H1 (cell line): ENCODE measurements at regions not wholly inside any gene's neighbourhood (a gene's known extent, or its start where the extent isn't known, plus 50 kb on each side); places are given as distances from the start of the nearest gene placed in this dataset.

Experiments used
- CTCF ChIA-PET: fragments of 300-600 bp; sonication (Branson Sonifier 250); formaldehyde crosslinking; loops from one replicate; lab custom pipeline; 2021; ENCODE audit not compliant: partially characterized antibody; lab: Charles Lee
- POLR2A ChIA-PET: fragments of 300-600 bp; sonication (Branson Sonifier 250); formaldehyde crosslinking; loops from one replicate; lab custom pipeline; 2021; ENCODE audit warnings: inconsistent platforms; ENCODE audit not compliant: partially characterized antibody; lab: Charles Lee
- DNase-seq, 2 experiments: peaks; one replicate each; pipeline versions ENCODE4 v3.0.0 to v3.0.0-alpha.2; 2010 to 2022; ENCODE audit warnings: low spot score in 2 of 2, low read depth in 1 of 2, mixed read lengths in 1 of 2
- FAIRE-seq: peaks from 2 replicates; lab custom pipeline; 2011; peaks lifted over from hg19 to GRCh38; lab: Jason Lieb, UNC
- H2AFZ ChIP-seq: 2 replicates; pipeline ENCODE4 v1.8.1; 2012; ENCODE audit warnings: low read length, inconsistent platforms
- H2AK5ac ChIP-seq: 2 replicates; pipeline ENCODE4 v1.6.1; 2013; ENCODE audit warnings: low read depth, low read length
- H2BK120ac ChIP-seq: replicated peaks from 2 replicates; pipeline ENCODE3; 2013; ENCODE audit warnings: low read depth, low read length, inconsistent platforms
- H2BK12ac ChIP-seq: 2 replicates; pipeline ENCODE4 v1.6.1; 2013; ENCODE audit warnings: low read depth, low read length
- H2BK15ac ChIP-seq: 2 replicates; pipeline ENCODE4 v1.6.1; 2013; ENCODE audit warnings: low read length
- H2BK20ac ChIP-seq: 2 replicates; pipeline ENCODE4 v1.6.1; 2013; ENCODE audit warnings: low read length
- H2BK5ac ChIP-seq: 2 replicates; pipeline ENCODE4 v1.6.1; 2013; ENCODE audit warnings: low read depth, low read length
- H3K14ac ChIP-seq: 2 replicates; pipeline ENCODE4 v1.6.1; 2013; ENCODE audit warnings: inconsistent platforms; ENCODE audit not compliant: insufficient read length
- H3K18ac ChIP-seq: 2 replicates; pipeline ENCODE4 v1.6.1; 2013; ENCODE audit warnings: low read length; ENCODE audit errors: extremely low read depth
- H3K23ac ChIP-seq: 2 replicates; pipeline ENCODE4 v1.6.1; 2013; ENCODE audit warnings: inconsistent platforms; ENCODE audit not compliant: insufficient read length
- H3K23me2 ChIP-seq: 2 replicates; pipeline ENCODE4 v1.6.1; 2013; ENCODE audit warnings: low read depth, low read length
- H3K27ac ChIP-seq: 2 replicates; pipeline ENCODE4 v1.6.1; 2011; ENCODE audit warnings: low read depth, low read length, inconsistent platforms
- H3K27me3 ChIP-seq, 4 experiments: replicated peaks in 1 of 4; 1 replicate in 1 of 4; 2 replicates in 3 of 4; pipeline versions ENCODE4 v1.6.1 to v1.8.1; 2011 to 2013; ENCODE audit warnings: low read length in 3 of 4, mild to moderate bottlenecking in 3 of 4, inconsistent platforms in 2 of 4, mixed read lengths in 2 of 4, moderate library complexity in 1 of 4; ENCODE audit not compliant: control insufficient read depth in 3 of 4, insufficient read depth in 3 of 4; ENCODE audit errors: extremely low read depth in 1 of 4
- H3K36me3 ChIP-seq, 4 experiments: 2 replicates each; pipeline versions ENCODE4 v1.6.1 to v1.8.1; 2011 to 2013; ENCODE audit warnings: mild to moderate bottlenecking in 4 of 4, low read length in 3 of 4, moderate library complexity in 2 of 4, control low read depth in 1 of 4, inconsistent platforms in 1 of 4; ENCODE audit not compliant: insufficient read depth in 4 of 4, control insufficient read depth in 2 of 4
- H3K4ac ChIP-seq: replicated peaks from 2 replicates; pipeline ENCODE3; 2013; ENCODE audit warnings: low read length, low read depth, mixed read lengths, inconsistent platforms; ENCODE audit not compliant: insufficient read length
- H3K4me1 ChIP-seq, 4 experiments: replicated peaks in 1 of 4; 1 replicate in 1 of 4; 2 replicates in 3 of 4; pipeline versions ENCODE4 v1.6.1 to v1.8.1; 2011 to 2013; ENCODE audit warnings: low read length in 3 of 4, inconsistent platforms in 2 of 4, mixed read lengths in 1 of 4; ENCODE audit not compliant: insufficient read depth in 4 of 4, control insufficient read depth in 3 of 4
- H3K4me2 ChIP-seq, 2 experiments: 2 replicates each; pipeline versions ENCODE4 v1.6.1 to v1.8.1; 2011 to 2013; ENCODE audit warnings: low read depth in 2 of 2, low read length in 2 of 2, control low read depth in 1 of 2, inconsistent platforms in 1 of 2, mild to moderate bottlenecking in 1 of 2; ENCODE audit not compliant: insufficient read depth in 1 of 2
- H3K4me3 ChIP-seq, 4 experiments: fragments of 200-600, 300-600 bp in 1 of 4; sonication (generic), shearing (Covaris generic), sonication (Bioruptor Twin) in 1 of 4; 2 replicates each; pipeline versions ENCODE4 v1.5.1 to v1.8.1; 2011 to 2016; ENCODE audit warnings: low read length in 4 of 4, low read depth in 3 of 4, control low read depth in 2 of 4, inconsistent platforms in 2 of 4, mild to moderate bottlenecking in 2 of 4, mixed read lengths in 1 of 4, moderate library complexity in 1 of 4; ENCODE audit not compliant: insufficient read depth in 2 of 4; ENCODE audit errors: extremely low read depth in 1 of 4
- H3K56ac ChIP-seq: replicated peaks from 2 replicates; pipeline ENCODE3; 2013; ENCODE audit warnings: low read depth, mild to moderate bottlenecking, mixed read lengths, low read length, inconsistent platforms; ENCODE audit not compliant: insufficient read length
- H3K79me1 ChIP-seq: 2 replicates; pipeline ENCODE4 v1.6.1; 2013; ENCODE audit warnings: low read depth, low read length, control low read depth
- H3K79me2 ChIP-seq, 2 experiments: 2 replicates each; pipeline versions ENCODE4 v1.6.1 to v1.8.1; 2012 to 2013; ENCODE audit warnings: low read length in 2 of 2, mild to moderate bottlenecking in 2 of 2, inconsistent platforms in 1 of 2; ENCODE audit not compliant: insufficient read depth in 2 of 2, control insufficient read depth in 1 of 2
- H3K9ac ChIP-seq, 4 experiments: replicated peaks in 1 of 4; 1 replicate in 1 of 4; 2 replicates in 3 of 4; pipeline versions ENCODE4 v1.6.1 to v1.8.1; 2011 to 2013; ENCODE audit warnings: low read depth in 3 of 4, low read length in 3 of 4, control low read depth in 2 of 4, mild to moderate bottlenecking in 2 of 4, moderate library complexity in 2 of 4, inconsistent platforms in 1 of 4; ENCODE audit errors: extremely low read depth in 1 of 4
- H3K9me3 ChIP-seq, 2 experiments: 2 replicates each; pipeline versions ENCODE4 v1.6.1 to v1.8.1; 2012 to 2013; ENCODE audit warnings: mild to moderate bottlenecking in 2 of 2, moderate library complexity in 2 of 2, control low read depth in 1 of 2, inconsistent platforms in 1 of 2, low read depth in 1 of 2, low read length in 1 of 2, mixed read lengths in 1 of 2; ENCODE audit not compliant: insufficient read depth in 2 of 2
- H4K20me1 ChIP-seq, 2 experiments: replicated peaks in 1 of 2; 2 replicates each; pipeline versions ENCODE3 to v1.8.1; 2011 to 2013; ENCODE audit warnings: inconsistent platforms in 2 of 2, low read length in 2 of 2, mild to moderate bottlenecking in 1 of 2; ENCODE audit not compliant: insufficient read depth in 2 of 2, control insufficient read depth in 1 of 2
- H4K5ac ChIP-seq: 2 replicates; pipeline ENCODE4 v1.6.1; 2013; ENCODE audit warnings: low read length, low read depth, mixed read lengths, inconsistent platforms; ENCODE audit not compliant: insufficient read length
- H4K8ac ChIP-seq: 2 replicates; pipeline ENCODE4 v1.8.0; 2013; ENCODE audit warnings: mild to moderate bottlenecking, moderate library complexity, low read length, inconsistent platforms; ENCODE audit not compliant: insufficient read depth; ENCODE audit errors: extremely low read depth
- H4K91ac ChIP-seq: replicated peaks from 2 replicates; pipeline ENCODE3; 2013; ENCODE audit warnings: low read length, mixed read lengths, inconsistent platforms; ENCODE audit not compliant: insufficient read length
- CBX5 ChIP-seq: fragments of 300-800, 300-1000 bp; sonication (generic); IDR thresholded peaks from 2 replicates; pipeline ENCODE4 v1.7.1; 2016; ENCODE audit warnings: antibody characterized with exemption, low read length, low read depth
- CHD2 ChIP-seq: IDR thresholded peaks from 2 replicates; pipeline ENCODE4 v1.6.1; 2012; ENCODE audit warnings: low read length, improper control_type of control experiment
- EZH2 ChIP-seq: fragments of 200-600 bp; sonication (generic); IDR thresholded peaks from 2 replicates; pipeline ENCODE4 v1.7.1; 2012; ENCODE audit warnings: low read depth, mild to moderate bottlenecking, moderate library complexity, low read length, inconsistent platforms; ENCODE audit not compliant: severe bottlenecking
- KDM5A ChIP-seq: fragments of 200-600 bp; IDR thresholded peaks from 2 replicates; pipeline ENCODE4 v1.7.1; 2012; ENCODE audit warnings: mild to moderate bottlenecking, low read length, inconsistent platforms, mixed read lengths
- RAD21 ChIP-seq, 2 experiments: IDR thresholded peaks in 1 of 2; conservative IDR thresholded peaks in 1 of 2; 2 replicates each; pipeline ENCODE4 v1.6.1; 2011; ENCODE audit warnings: low read depth in 2 of 2, low read length in 2 of 2, improper control_type of control experiment in 1 of 2, inconsistent platforms in 1 of 2, mild to moderate bottlenecking in 1 of 2, moderate library complexity in 1 of 2
- RNF2 ChIP-seq: fragments of 200-900, 300-1000 bp; sonication (generic); IDR thresholded peaks from 2 replicates; pipeline ENCODE4 v1.7.1; 2016; ENCODE audit warnings: borderline replicate concordance, low read depth, mild to moderate bottlenecking, antibody characterized with exemption, low read length; ENCODE audit not compliant: poor library complexity, severe bottlenecking; ENCODE audit errors: missing control alignments
- SRF ChIP-seq: IDR thresholded peaks from 2 replicates; pipeline ENCODE4 v1.6.1; 2011; ENCODE audit warnings: mild to moderate bottlenecking, low read depth, low read length, moderate library complexity
- TEAD4 ChIP-seq: IDR thresholded peaks from 2 replicates; pipeline ENCODE4 v1.6.1; 2012; ENCODE audit warnings: low read depth, low read length, inconsistent platforms, mixed read lengths
- WGBS, 2 experiments: shearing (Covaris generic) in 1 of 2; methylation state at CpG; one replicate each; pipeline versions ENCODE4 v1.1.6 to v1.1.7; 2013 to 2015; ENCODE audit warnings: low lambda C conversion rate in 2 of 2, mixed read lengths in 2 of 2, inconsistent platforms in 1 of 2, low coverage in 1 of 2, missing lambda C conversion rate in 1 of 2; ENCODE audit not compliant: insufficient replicate concordance in 2 of 2, insufficient coverage in 1 of 2, insufficient read length in 1 of 2; ENCODE audit errors: extremely low coverage in 1 of 2, missing lambda C conversion rate in 1 of 2; 5-methylcytosine and 5-hydroxymethylcytosine counted together

- Histone ChIP-seq H2BK5ac (no peak overlapping the region), H3K4ac (no peak overlapping the region), H3K4me3 (no peak overlapping the region), H2AFZ (no peak overlapping the region), H3K56ac (no peak overlapping the region), H4K91ac (no peak overlapping the region), H2BK12ac (no peak overlapping the region), H3K36me3 (no peaks in the 10 kb centered on the region), H3K14ac (no peak overlapping the region), H4K8ac (no peak overlapping the region), H4K20me1 (no peaks in the 10 kb centered on the region), H3K23ac (no peak overlapping the region), H2AK5ac (no peak overlapping the region), H3K4me1 (no peaks in the 10 kb centered on the region; a peak in 1 of 7 replicates), H3K79me2 (no peaks in the 10 kb centered on the region), H3K79me1 (no peaks in the 10 kb centered on the region), H2BK20ac (no peak overlapping the region), H3K27me3 (no peaks in the 10 kb centered on the region), H3K9ac (no peak overlapping the region), H3K27ac (no peak overlapping the region), H3K18ac (no peak overlapping the region), H2BK120ac (no peak overlapping the region), H2BK15ac (no peak overlapping the region), H3K4me2 (no peak overlapping the region), H3K23me2 (no peaks in the 10 kb centered on the region), H4K5ac (no peak overlapping the region), H3K9me3 (no peaks in the 10 kb centered on the region)
- TF ChIP-seq CHD2 (no peak), KDM5A (no peak), SRF (no peak), RAD21 (IDR thresholded peaks at IDR 0.05 in 1 of 2, conservative IDR thresholded peaks at IDR 0.05 in 1 of 2; ENCODE audit: low read depth in 2 of 2, low read length in 2 of 2) (no peak), CBX5 (no peak), RNF2 (no peak), EZH2 (no peak), TEAD4 (no peak)
- 90% methylated on average over 8 of the region's 8 CpGs; no CpG with 5 or more reads in 1 of the 2 experiments for WGBS, 2 experiments
- ChIA-PET CTCF (interaction anchor here (0.9 to 1.1 kb wide), 3 partner anchors 12 to 239 kb away, joined by 3 to 4 read pairs (median 3); no protein-coding TSS in a partner anchor), POLR2A (no interaction called here)
- DNase-seq = no peak
- FAIRE-seq = no peak
These were observed 80.1 kb upstream of the SLC22A23 start for GRCh38 chr6:3536901-3537300.
